ENCODE measurements at regions not wholly inside any gene's neighbourhood (a gene's known extent, or its start where the extent isn't known, plus 50 kb on each side); places are given as distances from the start of the nearest gene placed in this dataset.

DNA sequence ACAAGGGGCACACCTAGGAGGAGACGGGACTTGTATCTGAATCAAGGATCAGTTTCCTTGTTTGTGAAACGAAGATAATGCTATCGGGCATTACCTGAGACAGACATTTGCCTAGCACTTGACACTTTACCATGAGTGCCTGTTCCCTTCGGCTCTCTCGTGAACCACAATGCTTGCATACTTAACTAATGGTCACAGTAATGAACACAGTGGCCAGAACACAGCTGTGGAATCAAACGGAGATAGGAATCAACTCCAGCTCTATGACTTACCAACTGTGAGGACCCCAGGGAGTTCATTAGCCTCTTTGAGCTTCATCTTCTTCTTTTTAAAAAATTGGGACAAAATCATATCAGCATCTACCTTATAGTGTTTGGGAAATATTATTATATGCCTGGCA lies 207.8 kb downstream of the DRD1 start:
- TF ChIP-seq BACH2 (CRISPR knock-in tag; IDR thresholded peaks at IDR 0.05; ENCODE audit: borderline replicate concordance) (no peak), ZNF565 (CRISPR knock-in tag; conservative IDR thresholded peaks at IDR 0.05; ENCODE audit: low read depth) (no peak), ARNTL (CRISPR knock-in tag; IDR thresholded peaks at IDR 0.05; ENCODE audit: borderline replicate concordance, low read depth) (no peak), TOX (CRISPR knock-in tag; IDR thresholded peaks at IDR 0.05; ENCODE audit: borderline replicate concordance) (no peak), PPARA (CRISPR knock-in tag; IDR thresholded peaks at IDR 0.05; ENCODE audit: borderline replicate concordance) (no peak), RARB (CRISPR knock-in tag; IDR thresholded peaks at IDR 0.05) (no peak), ZNF70 (CRISPR knock-in tag; IDR thresholded peaks at IDR 0.05) (no peak), ISL1 (CRISPR knock-in tag; IDR thresholded peaks at IDR 0.05) (no peak), GLIS3 (CRISPR knock-in tag; IDR thresholded peaks at IDR 0.05) (no peak), ZFP3 (CRISPR knock-in tag; IDR thresholded peaks at IDR 0.05) (no peak), SNAI2 (CRISPR knock-in tag; IDR thresholded peaks at IDR 0.05) (no peak)
- TF ChIP-seq, protein P1, sequence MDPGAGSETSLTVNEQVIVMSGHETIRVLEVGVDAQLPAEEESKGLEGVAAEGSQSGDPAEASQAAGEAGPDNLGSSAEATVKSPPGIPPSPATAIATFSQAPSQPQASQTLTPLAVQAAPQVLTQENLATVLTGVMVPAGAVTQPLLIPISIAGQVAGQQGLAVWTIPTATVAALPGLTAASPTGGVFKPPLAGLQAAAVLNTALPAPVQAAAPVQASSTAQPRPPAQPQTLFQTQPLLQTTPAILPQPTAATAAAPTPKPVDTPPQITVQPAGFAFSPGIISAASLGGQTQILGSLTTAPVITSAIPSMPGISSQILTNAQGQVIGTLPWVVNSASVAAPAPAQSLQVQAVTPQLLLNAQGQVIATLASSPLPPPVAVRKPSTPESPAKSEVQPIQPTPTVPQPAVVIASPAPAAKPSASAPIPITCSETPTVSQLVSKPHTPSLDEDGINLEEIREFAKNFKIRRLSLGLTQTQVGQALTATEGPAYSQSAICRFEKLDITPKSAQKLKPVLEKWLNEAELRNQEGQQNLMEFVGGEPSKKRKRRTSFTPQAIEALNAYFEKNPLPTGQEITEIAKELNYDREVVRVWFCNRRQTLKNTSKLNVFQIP (CRISPR knock-in tag; IDR thresholded peaks at IDR 0.05; ENCODE audit: borderline replicate concordance, low read depth), result no peak
- TF ChIP-seq, protein P2, sequence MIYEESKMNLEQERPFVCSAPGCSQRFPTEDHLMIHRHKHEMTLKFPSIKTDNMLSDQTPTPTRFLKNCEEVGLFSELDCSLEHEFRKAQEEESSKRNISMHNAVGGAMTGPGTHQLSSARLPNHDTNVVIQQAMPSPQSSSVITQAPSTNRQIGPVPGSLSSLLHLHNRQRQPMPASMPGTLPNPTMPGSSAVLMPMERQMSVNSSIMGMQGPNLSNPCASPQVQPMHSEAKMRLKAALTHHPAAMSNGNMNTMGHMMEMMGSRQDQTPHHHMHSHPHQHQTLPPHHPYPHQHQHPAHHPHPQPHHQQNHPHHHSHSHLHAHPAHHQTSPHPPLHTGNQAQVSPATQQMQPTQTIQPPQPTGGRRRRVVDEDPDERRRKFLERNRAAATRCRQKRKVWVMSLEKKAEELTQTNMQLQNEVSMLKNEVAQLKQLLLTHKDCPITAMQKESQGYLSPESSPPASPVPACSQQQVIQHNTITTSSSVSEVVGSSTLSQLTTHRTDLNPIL (CRISPR knock-in tag; IDR thresholded peaks at IDR 0.05; ENCODE audit: low read depth), result no peak
- TF ChIP-seq, protein P3, sequence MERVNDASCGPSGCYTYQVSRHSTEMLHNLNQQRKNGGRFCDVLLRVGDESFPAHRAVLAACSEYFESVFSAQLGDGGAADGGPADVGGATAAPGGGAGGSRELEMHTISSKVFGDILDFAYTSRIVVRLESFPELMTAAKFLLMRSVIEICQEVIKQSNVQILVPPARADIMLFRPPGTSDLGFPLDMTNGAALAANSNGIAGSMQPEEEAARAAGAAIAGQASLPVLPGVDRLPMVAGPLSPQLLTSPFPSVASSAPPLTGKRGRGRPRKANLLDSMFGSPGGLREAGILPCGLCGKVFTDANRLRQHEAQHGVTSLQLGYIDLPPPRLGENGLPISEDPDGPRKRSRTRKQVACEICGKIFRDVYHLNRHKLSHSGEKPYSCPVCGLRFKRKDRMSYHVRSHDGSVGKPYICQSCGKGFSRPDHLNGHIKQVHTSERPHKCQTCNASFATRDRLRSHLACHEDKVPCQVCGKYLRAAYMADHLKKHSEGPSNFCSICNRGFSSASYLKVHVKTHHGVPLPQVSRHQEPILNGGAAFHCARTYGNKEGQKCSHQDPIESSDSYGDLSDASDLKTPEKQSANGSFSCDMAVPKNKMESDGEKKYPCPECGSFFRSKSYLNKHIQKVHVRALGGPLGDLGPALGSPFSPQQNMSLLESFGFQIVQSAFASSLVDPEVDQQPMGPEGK (CRISPR knock-in tag; IDR thresholded peaks at IDR 0.05; ENCODE audit: borderline replicate concordance), result no peak
